GM18861 (cell line): ENCODE measurements at regions not wholly inside any gene's neighbourhood (a gene's known extent, or its start where the extent isn't known, plus 50 kb on each side); places are given as distances from the start of the nearest gene placed in this dataset.
A peak's percentile ranks its signal among the peaks of the same experiment; 100 is the strongest.

ENCODE experiments used
- ATAC-seq: cut with Tn5 transposase; IDR thresholded peaks from one replicate; pipeline ENCODE4 v1.9.1; 2021; ENCODE audit not compliant: unreplicated experiment

GRCh38 chr11:30089921-30090320, 73.1 kb upstream of the KCNA4 start:
- no peak for ATAC-seq

- ATAC-seq: no peak
Observed at GRCh38 chr11:30091246-30091645, 74.4 kb upstream of the KCNA4 start.

- no peak for ATAC-seq
Observed at GRCh38 chr11:30091737-30092136, 74.9 kb upstream of the KCNA4 start.

- ATAC-seq: no peak
Observed at GRCh38 chr11:30092518-30092917, 75.7 kb upstream of the KCNA4 start.

GRCh38 chr11:30100495-30100894, 83.7 kb upstream of the KCNA4 start:
- ATAC-seq: no peak

GRCh38 chr11:30106222-30107181, 89.7 kb upstream of the KCNA4 start:
- no peak for ATAC-seq

- no peak for ATAC-seq
Observed at GRCh38 chr11:30107899-30108298, 91.1 kb upstream of the KCNA4 start.

GRCh38 chr11:30109774-30110173, 92.9 kb upstream of the KCNA4 start:
- no peak for ATAC-seq

GRCh38 chr11:30110691-30111090, 93.9 kb upstream of the KCNA4 start:
- ATAC-seq: no peak

- no peak for ATAC-seq
Observed at GRCh38 chr11:30111786-30112185, 95.0 kb upstream of the KCNA4 start.

- ATAC-seq: no peak
Observed at GRCh38 chr11:30113326-30113898, 96.6 kb upstream of the KCNA4 start.

GRCh38 chr11:30116512-30116911, 99.7 kb upstream of the KCNA4 start:
- ATAC-seq: no peak

- ATAC-seq: no peak
Observed at GRCh38 chr11:30120045-30120589, 103.3 kb upstream of the KCNA4 start.

GRCh38 chr11:30125456-30125855, 105.4 kb upstream of the FSHB start:
- ATAC-seq: no peak

- no peak for ATAC-seq
Observed at GRCh38 chr11:30128269-30128932, 102.4 kb upstream of the FSHB start.

- ATAC-seq: peak; percentile 66
Observed at GRCh38 chr11:30131535-30131934, 99.3 kb upstream of the FSHB start.

GRCh38 chr11:30133281-30133680, 97.5 kb upstream of the FSHB start:
- no peak for ATAC-seq

GRCh38 chr11:30143098-30143705, 87.6 kb upstream of the FSHB start:
- ATAC-seq: peak; percentile 76

- no peak for ATAC-seq
Observed at GRCh38 chr11:30147293-30147692, 83.5 kb upstream of the FSHB start.

GRCh38 chr11:30149998-30150397, 80.8 kb upstream of the FSHB start:
- ATAC-seq: no peak

GRCh38 chr11:30150425-30150824, 80.4 kb upstream of the FSHB start:
- ATAC-seq: no peak
